BJ (cell line): ENCODE measurements at regions not wholly inside any gene's neighbourhood (a gene's known extent, or its start where the extent isn't known, plus 50 kb on each side); places are given as distances from the start of the nearest gene placed in this dataset.

ENCODE experiments used
- CTCF ChIA-PET: fragments of 350-600 bp; formaldehyde crosslinking; extraction: SDS; loops from one replicate; lab custom pipeline; 2021; ENCODE audit warnings: antibody characterized with exemption, inconsistent platforms; lab: Yijun Ruan, JAX
- POLR2A ChIA-PET: fragments of 300-600 bp; sonication (Branson Sonifier 250); formaldehyde crosslinking; extraction: SDS; loops from one replicate; lab custom pipeline; 2021; ENCODE audit warnings: antibody characterized with exemption; lab: Charles Lee
- DNase-seq: peaks from one replicate; pipeline ENCODE4 v3.0.0-alpha.2; 2011; ENCODE audit warnings: low read depth
- H3K27me3 ChIP-seq: 2 replicates; pipeline ENCODE4 v1.6.0; 2011; ENCODE audit warnings: low read length; ENCODE audit not compliant: control insufficient read depth, insufficient read depth
- H3K36me3 ChIP-seq: 2 replicates; pipeline ENCODE4 v1.5.1; 2011; ENCODE audit warnings: low read length; ENCODE audit not compliant: control insufficient read depth, insufficient read depth
- H3K4me3 ChIP-seq: 2 replicates; pipeline ENCODE4 v1.5.1; 2011; ENCODE audit warnings: low read depth, mild to moderate bottlenecking, control low read depth, low read length
- TF ChIP-seq, protein P1 (sequence below): IDR thresholded peaks from 2 replicates; pipeline ENCODE4 v1.5.1; 2011; ENCODE audit warnings: low read depth, mild to moderate bottlenecking, control low read depth, inconsistent platforms, low read length, moderate library complexity; ENCODE audit not compliant: insufficient read depth

- Histone ChIP-seq H3K27me3 (no peaks in the 10 kb centered on the region), H3K36me3 (no peaks in the 10 kb centered on the region), H3K4me3 (no peak overlapping the region)
- ChIA-PET POLR2A (no interaction called here), CTCF (no interaction called here)
- TF ChIP-seq, protein P1, sequence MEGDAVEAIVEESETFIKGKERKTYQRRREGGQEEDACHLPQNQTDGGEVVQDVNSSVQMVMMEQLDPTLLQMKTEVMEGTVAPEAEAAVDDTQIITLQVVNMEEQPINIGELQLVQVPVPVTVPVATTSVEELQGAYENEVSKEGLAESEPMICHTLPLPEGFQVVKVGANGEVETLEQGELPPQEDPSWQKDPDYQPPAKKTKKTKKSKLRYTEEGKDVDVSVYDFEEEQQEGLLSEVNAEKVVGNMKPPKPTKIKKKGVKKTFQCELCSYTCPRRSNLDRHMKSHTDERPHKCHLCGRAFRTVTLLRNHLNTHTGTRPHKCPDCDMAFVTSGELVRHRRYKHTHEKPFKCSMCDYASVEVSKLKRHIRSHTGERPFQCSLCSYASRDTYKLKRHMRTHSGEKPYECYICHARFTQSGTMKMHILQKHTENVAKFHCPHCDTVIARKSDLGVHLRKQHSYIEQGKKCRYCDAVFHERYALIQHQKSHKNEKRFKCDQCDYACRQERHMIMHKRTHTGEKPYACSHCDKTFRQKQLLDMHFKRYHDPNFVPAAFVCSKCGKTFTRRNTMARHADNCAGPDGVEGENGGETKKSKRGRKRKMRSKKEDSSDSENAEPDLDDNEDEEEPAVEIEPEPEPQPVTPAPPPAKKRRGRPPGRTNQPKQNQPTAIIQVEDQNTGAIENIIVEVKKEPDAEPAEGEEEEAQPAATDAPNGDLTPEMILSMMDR, result no peak
- no peak for DNase-seq
Observed at GRCh38 chr9:108584860-108585259, 270.9 kb downstream of the ACTL7B start.

- POLR2A ChIA-PET, result no interaction called here
- Histone ChIP-seq H3K36me3 (no peaks in the 10 kb centered on the region), H3K27me3 (peaks cover 2% of the 10 kb centered on the region; the same call in 1 of the 2 replicates), H3K4me3 (no peak overlapping the region)
- CTCF ChIA-PET, result interaction anchor here (0.6 to 1.3 kb wide), 2 partner anchors 664 to 1160 kb away, joined by 3 read pairs; no protein-coding TSS in a partner anchor
- DNase-seq, result no peak
- TF ChIP-seq, protein P1, result no peak
Observed at GRCh38 chr9:108582726-108583125, 273.1 kb downstream of the ACTL7B start.

DNA sequence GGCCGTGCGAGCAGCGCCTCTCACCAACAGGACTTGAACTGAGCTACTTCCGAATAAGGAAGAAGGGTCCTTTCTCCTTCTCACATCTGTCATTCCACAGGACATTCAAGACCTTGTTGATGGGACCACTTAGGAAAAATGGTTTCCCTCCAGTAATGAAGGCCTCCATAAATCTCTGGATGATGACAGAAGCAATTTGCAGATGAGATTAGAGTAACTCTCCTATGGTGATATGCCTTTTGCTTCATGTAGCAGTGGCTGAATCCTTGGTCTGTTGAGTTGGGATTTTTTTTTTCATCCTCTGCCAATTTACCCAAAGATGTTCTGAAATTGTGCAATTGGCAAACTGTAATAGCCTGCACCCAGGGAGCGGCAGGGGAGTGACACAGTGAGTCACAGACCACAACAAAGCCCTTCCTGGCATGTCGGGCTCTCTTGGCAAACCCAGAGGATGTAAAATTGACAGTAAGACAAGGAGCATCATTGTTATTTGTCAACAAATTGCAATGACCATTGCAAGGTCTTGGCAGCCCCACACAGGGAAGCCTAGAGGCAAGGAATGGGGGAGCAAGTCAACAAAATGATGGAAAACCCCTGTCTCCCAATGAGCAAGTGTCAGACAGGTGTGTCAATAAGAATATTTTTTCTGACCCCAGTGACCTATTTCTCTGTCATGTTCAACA is 275.9 kb downstream of the ACTL7B start:
- Histone ChIP-seq H3K4me3 (no peak overlapping the region), H3K36me3 (no peaks in the 10 kb centered on the region), H3K27me3 (peaks cover 2% of the 10 kb centered on the region; the same call in 1 of the 2 replicates)
- CTCF ChIA-PET, result interaction anchor here (1.3 kb wide), 1 partner anchor 182 kb away, joined by 4 read pairs; no protein-coding TSS in a partner anchor
- POLR2A ChIA-PET, result no interaction called here
- TF ChIP-seq, protein P1, result no peak
- DNase-seq, result no peak

GRCh38 chr9:108575276-108575675 is 280.5 kb downstream of the ACTL7B start:
- no peaks in the 10 kb centered on the region for H3K36me3 ChIP-seq
- no peak overlapping the region for H3K4me3 ChIP-seq
- no peak for DNase-seq
- POLR2A ChIA-PET, result no interaction called here
- CTCF ChIA-PET, result no interaction called here
- TF ChIP-seq, protein P1, result no peak
- H3K27me3 ChIP-seq, result peaks cover 2% of the 10 kb centered on the region; the same call in 1 of the 2 replicates

DNA sequence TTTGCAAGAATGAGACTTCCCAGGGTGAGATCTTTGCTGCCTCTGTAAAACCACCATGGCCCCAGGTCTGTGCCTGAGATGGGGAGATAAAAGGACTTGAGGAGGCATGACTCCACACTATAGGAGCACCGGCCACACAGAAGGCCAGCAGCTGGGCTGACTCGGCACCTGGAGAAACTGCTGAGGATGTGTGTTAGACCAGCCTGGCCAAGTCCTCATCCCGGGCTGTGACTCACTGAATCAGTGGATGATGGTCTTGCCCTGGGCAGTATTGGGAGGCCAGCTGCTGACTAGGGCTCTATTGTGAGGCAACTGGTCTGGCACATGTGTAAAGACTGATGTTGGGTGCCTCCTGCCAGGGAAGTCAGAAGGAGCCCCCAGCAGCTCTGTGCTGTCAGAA is 286.2 kb downstream of the ACTL7B start:
- H3K4me3 ChIP-seq, result no peak overlapping the region

More for the DNA sequence above, 286.2 kb downstream of the ACTL7B start:
- Histone ChIP-seq H3K27me3 (no peaks in the 10 kb centered on the region), H3K36me3 (no peaks in the 10 kb centered on the region)
- TF ChIP-seq, protein P1, result no peak
- peak; percentile 46 for DNase-seq
- ChIA-PET CTCF (interaction anchor here (0.8 to 7.0 kb wide), 6 partner anchors 17 to 1104 kb away, joined by 3 to 39 read pairs (median 4); no protein-coding TSS in a partner anchor), POLR2A (no interaction called here)
